LNCaP clone FGC (cell line): ENCODE measurements at regions not wholly inside any gene's neighbourhood (a gene's known extent, or its start where the extent isn't known, plus 50 kb on each side); places are given as distances from the start of the nearest gene placed in this dataset.

ENCODE experiments used
- DNase-seq: peaks from one replicate; pipeline ENCODE4 v3.0.0-alpha.2; 2011; ENCODE audit warnings: low read depth
- H3K4me3 ChIP-seq: 2 replicates; pipeline ENCODE4 v1.5.1; 2011; ENCODE audit warnings: mild to moderate bottlenecking, low read depth, low read length, control low read depth
- CTCF ChIP-seq: IDR thresholded peaks from 2 replicates; pipeline ENCODE4 v1.5.1; 2012; ENCODE audit warnings: mild to moderate bottlenecking; ENCODE audit not compliant: control insufficient read depth, insufficient read depth; ENCODE audit errors: extremely low read depth

GRCh38 chr6:167505199-167505598 is 180.3 kb downstream of the TTLL2 start:
- DNase-seq: no peak
- no peak for TF ChIP-seq CTCF
- no peak overlapping the region for H3K4me3 ChIP-seq

GRCh38 chr6:167505782-167506181 is 180.9 kb downstream of the TTLL2 start:
- H3K4me3 ChIP-seq: no peak overlapping the region
- TF ChIP-seq CTCF: no peak
- no peak for DNase-seq

GRCh38 chr6:167506443-167507301 is 181.8 kb downstream of the TTLL2 start:
- H3K4me3 ChIP-seq: no peak overlapping the region
- no peak for DNase-seq
- no peak for TF ChIP-seq CTCF

- no peak overlapping the region for H3K4me3 ChIP-seq
- TF ChIP-seq CTCF: no peak
- no peak for DNase-seq
Observed at GRCh38 chr6:167507376-167507945, 182.6 kb downstream of the TTLL2 start.

GRCh38 chr6:167508919-167509852 is 184.3 kb downstream of the TTLL2 start:
- H3K4me3 ChIP-seq: no peak overlapping the region
- no peak for DNase-seq
- no peak for TF ChIP-seq CTCF

GRCh38 chr6:167509853-167510220 is 185.0 kb downstream of the TTLL2 start:
- H3K4me3 ChIP-seq: no peak overlapping the region
- TF ChIP-seq CTCF: no peak
- DNase-seq: no peak
